GM23338 (cell line): ENCODE measurements at regions not wholly inside any gene's neighbourhood (a gene's known extent, or its start where the extent isn't known, plus 50 kb on each side); places are given as distances from the start of the nearest gene placed in this dataset.

Experiments used
- ATAC-seq: fragments of 200-7000 bp; cut with Tn5 transposase; 3 replicates; pipeline ENCODE4 v1.9.1; 2020
- DNase-seq: peaks from one replicate; pipeline ENCODE4 v3.0.0-alpha.2; 2015; ENCODE audit warnings: low spot score
- H2AFZ ChIP-seq: fragments of 200-600 bp; sonication (generic); 2 replicates; pipeline ENCODE4 v1.8.0; 2016; ENCODE audit warnings: antibody characterized with exemption, mild to moderate bottlenecking, moderate library complexity
- H3F3A ChIP-seq: fragments of 200-600 bp; sonication (generic); replicated peaks from 2 replicates; pipeline ENCODE4 v1.8.0; 2017; ENCODE audit warnings: antibody characterized with exemption, mixed run types, low read depth
- H3K27ac ChIP-seq: fragments of 200-600 bp; sonication (generic); 2 replicates; pipeline ENCODE4 v1.6.1; 2016; ENCODE audit warnings: low read depth
- H3K27me3 ChIP-seq: fragments of 200-600 bp; sonication (generic); 2 replicates; pipeline ENCODE4 v1.8.0; 2016; ENCODE audit warnings: mild to moderate bottlenecking, mixed run types, moderate library complexity; ENCODE audit not compliant: insufficient read depth
- H3K36me3 ChIP-seq: fragments of 200-600 bp; sonication (generic); 2 replicates; pipeline ENCODE4 v1.8.0; 2016; ENCODE audit warnings: mild to moderate bottlenecking; ENCODE audit not compliant: insufficient read depth
- H3K4me1 ChIP-seq: fragments of 200-600 bp; sonication (generic); 2 replicates; pipeline ENCODE4 v1.8.0; 2016; ENCODE audit warnings: mild to moderate bottlenecking, moderate library complexity; ENCODE audit not compliant: insufficient read depth
- H3K4me2 ChIP-seq: fragments of 200-600 bp; sonication (generic); 2 replicates; pipeline ENCODE4 v1.7.1; 2017; ENCODE audit warnings: mixed run types
- H3K4me3 ChIP-seq: fragments of 200-600 bp; sonication (generic); 2 replicates; pipeline ENCODE4 v1.6.1; 2016; ENCODE audit warnings: mixed run types
- H3K79me2 ChIP-seq: fragments of 200-600 bp; sonication (generic); replicated peaks from 2 replicates; pipeline ENCODE4 v1.8.0; 2017; ENCODE audit warnings: mild to moderate bottlenecking; ENCODE audit not compliant: insufficient read depth
- H3K9me2 ChIP-seq: fragments of 200-600 bp; sonication (generic); 2 replicates; pipeline ENCODE4 v1.8.0; 2017; ENCODE audit not compliant: insufficient read depth
- H4K20me1 ChIP-seq: fragments of 200-600 bp; sonication (generic); replicated peaks from 2 replicates; pipeline ENCODE4 v1.8.0; 2017; ENCODE audit warnings: mild to moderate bottlenecking; ENCODE audit not compliant: insufficient read depth
- H3K27ac Mint-ChIP-seq: 2 replicates; pipeline ENCODE4 v1.8.0; 2020; ENCODE audit warnings: inconsistent platforms, mild to moderate bottlenecking, moderate library complexity, mixed read lengths
- H3K27me3 Mint-ChIP-seq: 3 replicates; pipeline ENCODE4 v1.8.0; 2022; ENCODE audit warnings: low read depth, mild to moderate bottlenecking, moderate library complexity, mixed read lengths, inconsistent platforms; ENCODE audit not compliant: insufficient read depth, poor library complexity
- H3K36me3 Mint-ChIP-seq: 3 replicates; pipeline ENCODE4 v1.8.0; 2021; ENCODE audit warnings: low read depth, mild to moderate bottlenecking, inconsistent platforms, moderate library complexity, mixed read lengths
- H3K4me1 Mint-ChIP-seq: 3 replicates; pipeline ENCODE4 v1.8.0; 2020; ENCODE audit warnings: mild to moderate bottlenecking, inconsistent platforms, mixed read lengths
- H3K4me3 Mint-ChIP-seq: 3 replicates; pipeline ENCODE4 v1.8.0; 2021; ENCODE audit warnings: moderate library complexity, mild to moderate bottlenecking, inconsistent platforms, mixed read lengths
- H3K9me3 Mint-ChIP-seq: 3 replicates; pipeline ENCODE4 v1.8.0; 2020; ENCODE audit warnings: moderate library complexity, mild to moderate bottlenecking, inconsistent platforms, mixed read lengths
- CREB1 ChIP-seq: fragments of 250-450 bp; sonication (Bioruptor Pico); IDR thresholded peaks from 2 replicates; pipeline ENCODE4 v1.5.0; 2020; ENCODE audit warnings: low read depth, mild to moderate bottlenecking, moderate library complexity
- JUNB ChIP-seq: IDR thresholded peaks from one replicate; pipeline ENCODE4 v1.6.1; 2016; ENCODE audit warnings: antibody characterized with exemption; ENCODE audit not compliant: unreplicated experiment
- NANOG ChIP-seq: IDR thresholded peaks from 2 replicates; pipeline ENCODE4 v1.6.1; 2016; ENCODE audit warnings: antibody characterized with exemption, borderline replicate concordance
- POLR2AphosphoS5 ChIP-seq: IDR thresholded peaks from 2 replicates; pipeline ENCODE4 v1.6.1; 2016; ENCODE audit warnings: antibody characterized with exemption, low read depth
- REST ChIP-seq: IDR thresholded peaks from one replicate; pipeline ENCODE4 v1.6.1; 2018; ENCODE audit warnings: antibody characterized with exemption; ENCODE audit not compliant: unreplicated experiment
- ZNF114 ChIP-seq: fragments of 250-450 bp; sonication (Bioruptor Pico); IDR thresholded peaks from 2 replicates; pipeline ENCODE4 v1.5.0; 2020; ENCODE audit warnings: mild to moderate bottlenecking, moderate library complexity
- TF ChIP-seq, protein P1 (sequence below), 2 experiments: fragments of 200-600 bp in 1 of 2; sonication (generic) in 1 of 2; conservative IDR thresholded peaks; 2 replicates each; pipeline versions ENCODE4 v1.5.1 to v1.6.1; 2016 to 2017; ENCODE audit warnings: antibody characterized with exemption in 2 of 2, low read depth in 2 of 2, mild to moderate bottlenecking in 2 of 2, moderate library complexity in 1 of 2

GRCh38 chr1:82710091-82710490 is 909.4 kb downstream of the ADGRL2 start (continued):
- TF ChIP-seq REST (no peak), POLR2AphosphoS5 (no peak), CREB1 (CRISPR knock-in tag) (no peak)
- TF ChIP-seq, protein P1, sequence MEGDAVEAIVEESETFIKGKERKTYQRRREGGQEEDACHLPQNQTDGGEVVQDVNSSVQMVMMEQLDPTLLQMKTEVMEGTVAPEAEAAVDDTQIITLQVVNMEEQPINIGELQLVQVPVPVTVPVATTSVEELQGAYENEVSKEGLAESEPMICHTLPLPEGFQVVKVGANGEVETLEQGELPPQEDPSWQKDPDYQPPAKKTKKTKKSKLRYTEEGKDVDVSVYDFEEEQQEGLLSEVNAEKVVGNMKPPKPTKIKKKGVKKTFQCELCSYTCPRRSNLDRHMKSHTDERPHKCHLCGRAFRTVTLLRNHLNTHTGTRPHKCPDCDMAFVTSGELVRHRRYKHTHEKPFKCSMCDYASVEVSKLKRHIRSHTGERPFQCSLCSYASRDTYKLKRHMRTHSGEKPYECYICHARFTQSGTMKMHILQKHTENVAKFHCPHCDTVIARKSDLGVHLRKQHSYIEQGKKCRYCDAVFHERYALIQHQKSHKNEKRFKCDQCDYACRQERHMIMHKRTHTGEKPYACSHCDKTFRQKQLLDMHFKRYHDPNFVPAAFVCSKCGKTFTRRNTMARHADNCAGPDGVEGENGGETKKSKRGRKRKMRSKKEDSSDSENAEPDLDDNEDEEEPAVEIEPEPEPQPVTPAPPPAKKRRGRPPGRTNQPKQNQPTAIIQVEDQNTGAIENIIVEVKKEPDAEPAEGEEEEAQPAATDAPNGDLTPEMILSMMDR (conservative IDR thresholded peaks at IDR 0.05; ENCODE audit: low read depth in 2 of 2): no peak

DNA sequence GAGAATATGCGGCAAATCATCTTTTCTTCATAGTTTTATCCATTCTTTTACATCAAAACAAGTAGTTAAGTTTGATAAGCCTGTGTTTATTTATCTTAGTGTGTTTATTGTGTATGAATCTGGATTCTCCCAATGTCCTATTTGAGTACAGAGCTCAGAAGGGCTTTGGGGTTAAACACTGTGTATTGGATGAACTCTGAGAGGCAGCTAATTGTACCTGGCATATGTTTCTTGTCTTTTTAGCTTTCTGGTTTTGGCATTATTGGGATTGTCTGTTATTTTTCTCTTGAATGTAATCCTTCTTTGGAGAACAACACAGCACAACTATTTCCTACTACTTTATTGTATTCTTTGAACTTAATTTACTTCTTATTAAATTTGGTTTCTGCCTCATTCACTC is 906.9 kb downstream of the ADGRL2 start:
- no peaks in the 10 kb centered on the region for H3K4me1 Mint-ChIP-seq
- DNase-seq: no peak

More for the DNA sequence above, 906.9 kb downstream of the ADGRL2 start:
- Histone ChIP-seq H3K4me2 (no peak overlapping the region), H3F3A (no peaks in the 10 kb centered on the region), H2AFZ (no peak overlapping the region), H4K20me1 (no peaks in the 10 kb centered on the region), H3K36me3 (no peaks in the 10 kb centered on the region), H3K27ac (no peak overlapping the region), H3K27me3 (no peaks in the 10 kb centered on the region), H3K79me2 (no peaks in the 10 kb centered on the region), H3K4me3 (no peak overlapping the region), H3K9me2 (no peaks in the 10 kb centered on the region), H3K4me1 (no peaks in the 10 kb centered on the region)
- H3K27ac Mint-ChIP-seq: no peak overlapping the region
- no peak for TF ChIP-seq REST
- TF ChIP-seq JUNB: no peak
- no peak for TF ChIP-seq ZNF114 (CRISPR knock-in tag)
- no peak for TF ChIP-seq CREB1 (CRISPR knock-in tag)
- TF ChIP-seq, protein P1 (conservative IDR thresholded peaks at IDR 0.05; ENCODE audit: low read depth in 2 of 2): no peak
- TF ChIP-seq NANOG: no peak
- no peaks in the 10 kb centered on the region for H3K36me3 Mint-ChIP-seq
- no peaks in the 10 kb centered on the region for H3K27me3 Mint-ChIP-seq
- ATAC-seq: no peak
- no peak overlapping the region for H3K4me3 Mint-ChIP-seq
- H3K9me3 Mint-ChIP-seq: no peaks in the 10 kb centered on the region
